ENCODE measurements at regions not wholly inside any gene's neighbourhood (a gene's known extent, or its start where the extent isn't known, plus 50 kb on each side); places are given as distances from the start of the nearest gene placed in this dataset.
"Not testable (repeated sequence)": the region's sequence is repeated elsewhere in the genome, so short reads cannot be mapped to it uniquely, and the experiment has no call there.

- no peak for DNase-seq
Measured at GRCh38 chrX:46220822-46221221, 324.4 kb downstream of the ZNF674 start.

- DNase-seq, result no peak
Measured at GRCh38 chrX:46218373-46218772, 326.8 kb downstream of the ZNF674 start.

- no peak for DNase-seq
Measured at GRCh38 chrX:46216406-46216805, 328.8 kb downstream of the ZNF674 start.

GRCh38 chrX:46211079-46211478 is 334.1 kb downstream of the ZNF674 start:
- DNase-seq, result no peak

- no peak for DNase-seq
Measured at GRCh38 chrX:46209768-46210167, 335.5 kb downstream of the ZNF674 start.

GRCh38 chrX:46209037-46209436 is 336.2 kb downstream of the ZNF674 start:
- DNase-seq, result no peak

GRCh38 chrX:46208225-46208854 is 336.9 kb downstream of the ZNF674 start:
- DNase-seq, result no peak

- DNase-seq, result no peak
Measured at GRCh38 chrX:46204721-46205422, 340.3 kb downstream of the ZNF674 start.

- no peak for DNase-seq
Measured at GRCh38 chrX:46202733-46203514, 342.3 kb downstream of the ZNF674 start.

GRCh38 chrX:46200413-46200812 is 344.8 kb downstream of the ZNF674 start:
- no peak for DNase-seq

- no peak for DNase-seq
Measured at GRCh38 chrX:46198858-46199257, 346.4 kb downstream of the ZNF674 start.

GRCh38 chrX:46186811-46187106 is 358.5 kb downstream of the ZNF674 start:
- DNase-seq, result not testable (repeated sequence)

- no peak for DNase-seq
Measured at GRCh38 chrX:46185923-46186810, 359.1 kb downstream of the ZNF674 start.

- DNase-seq, result no peak
Measured at GRCh38 chrX:46184749-46185148, 360.5 kb downstream of the ZNF674 start.

GRCh38 chrX:46180258-46180687 is 364.9 kb downstream of the ZNF674 start:
- DNase-seq, result peak in 1 of 2 donors; percentile 7

GRCh38 chrX:46179748-46180147 is 365.5 kb downstream of the ZNF674 start:
- DNase-seq, result no peak

GRCh38 chrX:46178763-46179162 is 366.5 kb downstream of the ZNF674 start:
- DNase-seq, result no peak

GRCh38 chrX:46173159-46173558 is 372.1 kb downstream of the ZNF674 start:
- DNase-seq, result no peak

GRCh38 chrX:46171457-46171856 is 373.8 kb downstream of the ZNF674 start:
- DNase-seq, result not testable (repeated sequence)

- DNase-seq, result no peak
Measured at GRCh38 chrX:46169808-46170207, 375.4 kb downstream of the ZNF674 start.

GRCh38 chrX:46168254-46168653 is 377.0 kb downstream of the ZNF674 start:
- DNase-seq, result no peak

GRCh38 chrX:46165866-46166265 is 379.4 kb downstream of the ZNF674 start:
- no peak for DNase-seq

- DNase-seq, result no peak
Measured at GRCh38 chrX:46165411-46165810, 379.8 kb downstream of the ZNF674 start.

Data from stimulated activated CD4-positive, alpha-beta T cell treated with anti-CD3 and anti-CD28 coated beads, Interleukin-2, amount 100 ng/mL, for 24 hours (primary cell).